ENCODE measurements at regions not wholly inside any gene's neighbourhood (a gene's known extent, or its start where the extent isn't known, plus 50 kb on each side); places are given as distances from the start of the nearest gene placed in this dataset.

- Histone ChIP-seq H3F3A (ENCODE audit: insufficient read depth, low read depth) (peaks cover 15% of the 10 kb centered on the region; the same call in 1 of the 2 replicates), H3K9me3 (ENCODE audit: insufficient read depth, low read depth) (no peaks in the 10 kb centered on the region), H4K20me1 (ENCODE audit: insufficient read depth) (no peaks in the 10 kb centered on the region), H3K4me3 (no peak overlapping the region), H3K9me2 (ENCODE audit: insufficient read depth) (no peaks in the 10 kb centered on the region), H2AFZ (no peak overlapping the region), H3K4me1 (replicated peaks; ENCODE audit: insufficient read depth) (peaks cover 20% of the 10 kb centered on the region), H3K27ac (no peak overlapping the region), H3K4me2 (no peak overlapping the region), H3K36me3 (ENCODE audit: low read depth) (no peaks in the 10 kb centered on the region), H3K79me2 (ENCODE audit: low read depth) (no peaks in the 10 kb centered on the region), H3K27me3 (ENCODE audit: insufficient read depth, low read depth) (no peaks in the 10 kb centered on the region)
- DNase-seq: no peak
- CTCF ChIA-PET: no interaction called here
- no TSS peak for BruUV-seq (replicated peaks)
- intact Hi-C loops (cut with micrococcal nuclease; ENCODE audit: unreplicated experiment): no loop called here
- POLR2A ChIA-PET (ENCODE audit: unreplicated experiment): no interaction called here
- TF ChIP-seq CTCF (conservative IDR thresholded peaks at IDR 0.05) (no peak), EZH2 (IDR thresholded peaks at IDR 0.05; ENCODE audit: low read depth) (no peak)
These were observed 175.9 kb downstream of the GAS1 start for GRCh38 chr9:86771420-86771819.

GRCh38 chr9:86768709-86769108 lies 178.6 kb downstream of the GAS1 start:
- H3K79me2 ChIP-seq (ENCODE audit: low read depth): no peaks in the 10 kb centered on the region
- intact Hi-C loops (cut with micrococcal nuclease; ENCODE audit: unreplicated experiment): no loop called here
- no peak for DNase-seq
- no peak overlapping the region for H3K4me3 ChIP-seq
- peaks cover 25% of the 10 kb centered on the region for H3K4me1 ChIP-seq (replicated peaks; ENCODE audit: insufficient read depth)
- no TSS peak for BruUV-seq (replicated peaks)
- TF ChIP-seq EZH2 (IDR thresholded peaks at IDR 0.05; ENCODE audit: low read depth) (no peak), CTCF (conservative IDR thresholded peaks at IDR 0.05) (no peak)
- POLR2A ChIA-PET (ENCODE audit: unreplicated experiment): no interaction called here
- H3F3A ChIP-seq (ENCODE audit: insufficient read depth, low read depth): peaks cover 17% of the 10 kb centered on the region; the same call in 1 of the 2 replicates
- H3K4me2 ChIP-seq: no peak overlapping the region
- CTCF ChIA-PET: no interaction called here
- no peak overlapping the region for H3K27ac ChIP-seq
- H2AFZ ChIP-seq: no peak overlapping the region
- no peaks in the 10 kb centered on the region for H3K9me2 ChIP-seq (ENCODE audit: insufficient read depth)
- H3K36me3 ChIP-seq (ENCODE audit: low read depth): no peaks in the 10 kb centered on the region
- no peaks in the 10 kb centered on the region for H3K27me3 ChIP-seq (ENCODE audit: insufficient read depth, low read depth)
- H3K9me3 ChIP-seq (ENCODE audit: insufficient read depth, low read depth): no peaks in the 10 kb centered on the region
- H4K20me1 ChIP-seq (ENCODE audit: insufficient read depth): no peaks in the 10 kb centered on the region

- H3K9me3 ChIP-seq (ENCODE audit: insufficient read depth, low read depth): no peaks in the 10 kb centered on the region
- no peak for DNase-seq
- no peaks in the 10 kb centered on the region for H3K79me2 ChIP-seq (ENCODE audit: low read depth)
- peak overlapping the region; percentile 82 for H3K27ac ChIP-seq
- peaks cover 17% of the 10 kb centered on the region; the same call in 1 of the 2 replicates for H3F3A ChIP-seq (ENCODE audit: insufficient read depth, low read depth)
- H3K4me2 ChIP-seq: peak overlapping the region; percentile 59
- H3K4me1 ChIP-seq (replicated peaks; ENCODE audit: insufficient read depth): peaks cover 25% of the 10 kb centered on the region
- POLR2A ChIA-PET (ENCODE audit: unreplicated experiment): no interaction called here
- CTCF ChIA-PET: no interaction called here
- peak overlapping the region; percentile 15; the same call in 1 of the 2 replicates for H3K4me3 ChIP-seq
- TF ChIP-seq CTCF (conservative IDR thresholded peaks at IDR 0.05): no peak
- no peak for TF ChIP-seq EZH2 (IDR thresholded peaks at IDR 0.05; ENCODE audit: low read depth)
- no peaks in the 10 kb centered on the region for H4K20me1 ChIP-seq (ENCODE audit: insufficient read depth)
- H3K27me3 ChIP-seq (ENCODE audit: insufficient read depth, low read depth): no peaks in the 10 kb centered on the region
- H3K9me2 ChIP-seq (ENCODE audit: insufficient read depth): no peaks in the 10 kb centered on the region
- no TSS peak for BruUV-seq (replicated peaks)
- intact Hi-C loops (cut with micrococcal nuclease; ENCODE audit: unreplicated experiment): no loop called here
- no peaks in the 10 kb centered on the region for H3K36me3 ChIP-seq (ENCODE audit: low read depth)
- H2AFZ ChIP-seq: peak overlapping the region; percentile 53; the same call in 1 of the 2 replicates
These were observed 179.3 kb downstream of the GAS1 start for GRCh38 chr9:86768020-86768419.

Data from PC-9 (cell line).